ENCODE measurements at regions not wholly inside any gene's neighbourhood (a gene's known extent, or its start where the extent isn't known, plus 50 kb on each side); places are given as distances from the start of the nearest gene placed in this dataset.

- DNase-seq (ENCODE audit: missing footprints): no peak
- intact Hi-C loops (cut with DNase I): no loop called here
Observed at GRCh38 chr9:7921545-7922197, 122.1 kb upstream of the DMAC1 start.

DNA sequence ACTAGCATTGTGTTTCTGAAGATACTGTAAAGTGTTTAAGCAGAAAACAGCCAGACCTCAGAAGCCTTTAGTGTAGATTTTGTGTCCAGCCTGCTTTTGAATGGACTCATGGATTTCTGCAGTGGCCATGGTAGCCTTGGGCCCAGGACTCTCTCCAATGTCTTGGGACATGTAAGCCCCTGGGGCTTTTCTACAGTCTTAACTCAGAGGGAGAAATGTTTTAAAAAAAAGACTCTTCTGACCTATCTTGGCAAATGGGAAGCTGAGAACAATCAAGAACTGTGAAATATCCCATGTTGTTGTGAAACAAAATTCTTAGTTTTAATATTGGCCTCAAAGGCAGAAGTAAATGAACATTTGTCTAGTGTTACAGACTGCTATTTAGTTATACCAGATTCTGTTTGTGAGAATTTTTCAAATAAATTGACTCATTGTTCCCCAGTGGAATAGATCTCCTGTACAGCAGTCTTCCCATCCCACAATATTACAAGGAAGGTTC lies 112.5 kb upstream of the DMAC1 start:
- DNase-seq (ENCODE audit: missing footprints) (no peak), ATAC-seq (peak; percentile 62)
- intact Hi-C loops (cut with DNase I): no loop called here

More at GRCh38 chr9:7921545-7922197, 122.1 kb upstream of the DMAC1 start:
- no peak for ATAC-seq

- ATAC-seq: peak; percentile 72
- DNase-seq (ENCODE audit: missing footprints): no peak
- intact Hi-C loops (cut with DNase I): no loop called here
Observed at GRCh38 chr9:7910426-7911020, 110.9 kb upstream of the DMAC1 start.

DNA sequence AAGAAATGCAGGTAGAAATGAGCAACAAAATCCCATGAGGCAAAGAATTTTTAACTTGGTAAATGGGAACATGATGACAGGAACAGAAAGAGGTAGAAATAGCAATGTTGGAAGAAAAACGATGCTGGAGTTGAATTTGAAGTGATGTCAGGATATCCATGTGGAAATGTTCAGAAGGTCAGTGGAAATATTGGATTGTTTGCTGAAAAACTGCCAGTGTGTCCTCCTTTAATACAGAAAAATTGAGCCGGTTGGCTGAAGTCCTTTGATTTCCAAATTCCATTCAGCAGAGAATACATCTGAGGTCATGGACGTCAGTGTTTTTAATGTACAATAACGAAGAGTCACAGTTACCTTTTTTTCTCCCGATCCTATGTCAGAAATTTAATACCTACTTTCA lies 110.0 kb upstream of the DMAC1 start:
- peak; percentile 42 for ATAC-seq
- intact Hi-C loops (cut with DNase I): no loop called here
- DNase-seq (ENCODE audit: missing footprints): no peak

- no peak for DNase-seq (ENCODE audit: missing footprints)
- intact Hi-C loops (cut with DNase I): no loop called here
- ATAC-seq: no peak
Observed at GRCh38 chr9:7907551-7908337, 108.2 kb upstream of the DMAC1 start.

GRCh38 chr9:7906783-7907550 lies 107.4 kb upstream of the DMAC1 start:
- no peak for ATAC-seq
- intact Hi-C loops (cut with DNase I): no loop called here
- DNase-seq (ENCODE audit: missing footprints): no peak

GRCh38 chr9:7901621-7902020 lies 102.0 kb upstream of the DMAC1 start:
- intact Hi-C loops (cut with DNase I): no loop called here
- DNase-seq (ENCODE audit: missing footprints): no peak
- ATAC-seq: no peak

- intact Hi-C loops (cut with DNase I): no loop called here
- ATAC-seq (no peak), DNase-seq (ENCODE audit: missing footprints) (no peak)
Observed at GRCh38 chr9:7900541-7900940, 101.0 kb upstream of the DMAC1 start.

- ATAC-seq (no peak), DNase-seq (ENCODE audit: missing footprints) (no peak)
- intact Hi-C loops (cut with DNase I): no loop called here
Observed at GRCh38 chr9:7899753-7900152, 100.2 kb upstream of the DMAC1 start.

- intact Hi-C loops (cut with DNase I): no loop called here
- ATAC-seq (no peak), DNase-seq (ENCODE audit: missing footprints) (no peak)
Observed at GRCh38 chr9:7894231-7894630, 94.7 kb upstream of the DMAC1 start.

DNA sequence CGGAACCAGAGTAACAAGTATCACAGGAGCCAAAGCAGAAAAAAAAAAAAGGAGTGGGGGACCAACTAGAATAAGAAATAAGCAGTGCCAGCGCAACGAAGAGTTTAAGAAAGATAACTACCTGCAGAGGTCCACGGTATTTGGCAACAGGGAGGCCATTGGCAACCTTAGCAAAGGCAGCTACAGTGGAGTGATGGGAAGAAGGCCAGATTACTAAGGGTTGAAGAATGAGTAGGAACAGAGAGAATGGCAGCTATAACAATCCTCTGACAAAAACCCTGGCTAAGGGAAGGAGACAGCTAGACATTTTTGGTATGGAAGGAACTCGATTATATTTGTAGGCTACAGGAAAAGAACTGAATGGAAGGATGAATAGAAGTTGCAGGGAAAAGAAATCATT lies 93.4 kb upstream of the DMAC1 start:
- no peak for ATAC-seq
- no peak for DNase-seq (ENCODE audit: missing footprints)
- intact Hi-C loops (cut with DNase I): no loop called here

DNA sequence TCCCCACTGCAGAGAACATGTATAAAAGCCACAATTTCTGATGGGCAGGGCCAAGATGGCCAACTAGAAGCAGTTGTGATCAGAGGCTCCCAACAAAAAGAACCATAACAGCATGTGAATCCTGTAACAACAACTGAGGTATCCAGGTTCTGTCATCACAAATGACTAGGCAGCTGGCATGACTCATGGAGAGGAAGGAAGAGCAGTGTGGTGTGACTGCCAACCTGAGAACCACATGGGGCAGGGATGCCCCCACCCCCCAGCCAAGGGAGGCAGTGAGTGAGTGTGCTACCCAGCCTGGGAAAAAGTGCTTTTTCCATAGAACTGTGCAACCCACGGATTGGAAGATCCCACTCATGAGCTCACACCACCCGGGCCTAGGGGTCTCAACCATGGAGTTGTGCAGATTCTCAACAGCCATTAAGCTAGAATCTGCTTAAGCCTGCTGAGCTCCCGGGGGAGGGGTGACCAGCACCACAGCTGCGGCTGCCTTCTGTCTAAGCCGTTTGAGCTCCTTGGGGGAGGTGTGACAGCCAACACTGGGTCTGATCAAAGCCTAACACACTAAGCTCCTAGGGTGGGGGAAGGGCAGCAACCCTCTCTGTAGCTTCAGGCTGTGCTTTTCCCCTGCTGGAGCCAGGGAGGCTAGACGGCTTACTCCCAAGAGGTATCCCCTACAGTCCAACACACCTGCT lies 80.1 kb upstream of the DMAC1 start:
- DNase-seq (ENCODE audit: missing footprints): no peak
- ATAC-seq: no peak
- intact Hi-C loops (cut with DNase I): no loop called here

DNA sequence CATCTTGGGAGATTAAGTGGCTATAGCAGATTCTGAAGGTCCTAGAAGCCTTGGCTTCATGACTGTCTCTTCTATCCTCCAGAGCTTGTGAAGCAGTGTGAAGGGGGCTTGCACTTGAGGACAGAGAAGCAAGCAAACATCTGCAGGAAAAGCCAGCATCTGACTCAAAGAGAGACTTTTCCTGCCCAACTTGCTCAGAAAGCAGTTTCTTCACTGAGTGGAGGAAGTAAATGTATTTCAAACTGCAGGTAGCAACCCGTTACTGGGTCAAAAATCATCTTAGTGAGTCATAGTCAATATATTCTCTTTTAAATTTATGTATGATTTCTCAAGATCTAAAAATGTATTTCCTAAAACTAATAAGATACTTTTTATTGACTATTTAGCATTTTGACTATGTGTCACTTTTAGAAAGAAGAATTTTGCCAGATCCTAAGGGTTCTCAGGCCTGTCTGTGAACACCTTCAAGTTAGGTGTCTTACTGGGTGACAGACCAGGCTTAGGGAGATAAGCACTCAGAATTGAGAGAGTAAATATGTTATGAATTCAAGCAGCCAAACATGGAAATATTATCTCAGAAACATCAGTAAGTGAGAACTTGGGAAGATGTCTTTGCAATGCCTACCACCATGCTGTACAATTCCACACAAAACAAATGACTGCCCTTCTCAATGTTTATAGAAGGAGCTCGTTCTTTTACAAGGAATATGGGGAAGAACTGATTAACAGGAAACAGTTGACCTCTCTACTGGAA lies 72.6 kb upstream of the DMAC1 start:
- ATAC-seq (no peak), DNase-seq (ENCODE audit: missing footprints) (no peak)
- intact Hi-C loops (cut with DNase I): no loop called here

- intact Hi-C loops (cut with DNase I): no loop called here
Observed at GRCh38 chr9:7869340-7869739, 69.8 kb upstream of the DMAC1 start.

DNA sequence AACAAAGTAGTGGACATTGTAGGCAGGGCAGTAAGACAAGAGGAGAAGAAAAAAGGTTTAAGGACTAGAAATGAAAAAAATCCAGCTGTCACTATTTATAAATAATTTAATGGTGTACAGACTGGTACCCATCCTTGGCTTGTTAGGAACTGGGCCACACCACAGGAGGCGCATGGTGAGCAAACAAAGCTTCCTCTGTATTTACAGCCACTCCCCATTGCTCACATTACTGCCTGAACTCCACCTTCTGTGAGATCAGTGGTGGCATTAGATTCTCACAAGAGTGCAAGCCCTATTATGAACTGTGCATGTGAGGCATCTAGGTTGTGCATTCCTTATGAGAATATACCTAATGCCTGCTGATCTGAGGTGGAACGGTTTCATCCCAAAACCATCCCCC lies 62.6 kb upstream of the DMAC1 start:
- DNase-seq (ENCODE audit: missing footprints): no peak
- intact Hi-C loops (cut with DNase I): no loop called here
- ATAC-seq: no peak

More at GRCh38 chr9:7869340-7869739, 69.8 kb upstream of the DMAC1 start:
- DNase-seq (ENCODE audit: missing footprints): no peak
- ATAC-seq: no peak

DNA sequence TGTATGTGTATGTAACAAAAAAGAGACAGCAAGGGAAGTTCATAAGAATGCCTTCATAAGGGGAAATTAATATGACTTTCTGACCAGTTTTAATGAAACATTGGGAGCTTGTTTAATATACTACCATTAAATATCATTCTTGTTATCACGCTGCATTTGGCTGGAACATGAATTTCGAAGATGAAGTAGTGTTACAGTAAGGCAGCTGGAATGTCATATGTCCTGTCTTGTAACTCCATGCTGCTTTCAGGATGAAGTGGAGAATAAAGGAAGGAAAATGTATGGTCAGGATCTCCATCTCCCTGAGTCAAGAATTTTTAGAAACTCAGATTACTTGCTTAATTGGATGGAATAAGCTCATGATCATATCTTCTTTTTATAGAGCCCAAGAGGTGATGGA lies 61.5 kb upstream of the DMAC1 start:
- intact Hi-C loops (cut with DNase I): no loop called here
- ATAC-seq (no peak), DNase-seq (ENCODE audit: missing footprints) (no peak)

DNA sequence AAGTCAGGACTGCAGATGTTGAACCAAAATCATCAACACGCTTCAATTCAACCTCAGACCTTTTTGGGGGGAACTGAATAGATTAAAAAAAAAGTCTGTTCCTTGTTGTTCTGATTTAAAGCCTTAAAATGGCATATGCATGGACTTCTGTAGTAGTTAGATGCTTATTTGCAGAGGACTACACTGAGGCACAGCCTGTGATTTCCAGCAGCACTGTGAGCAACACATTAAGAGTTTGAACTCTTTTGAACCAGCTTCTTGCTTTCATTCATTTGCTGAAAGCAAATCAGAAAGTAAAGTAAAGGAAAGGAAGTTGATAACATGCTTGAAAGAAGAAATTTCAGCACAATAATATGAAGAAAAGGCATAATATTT lies 60.7 kb upstream of the DMAC1 start:
- ATAC-seq: no peak
- intact Hi-C loops (cut with DNase I): no loop called here
- DNase-seq (ENCODE audit: missing footprints): no peak

DNA sequence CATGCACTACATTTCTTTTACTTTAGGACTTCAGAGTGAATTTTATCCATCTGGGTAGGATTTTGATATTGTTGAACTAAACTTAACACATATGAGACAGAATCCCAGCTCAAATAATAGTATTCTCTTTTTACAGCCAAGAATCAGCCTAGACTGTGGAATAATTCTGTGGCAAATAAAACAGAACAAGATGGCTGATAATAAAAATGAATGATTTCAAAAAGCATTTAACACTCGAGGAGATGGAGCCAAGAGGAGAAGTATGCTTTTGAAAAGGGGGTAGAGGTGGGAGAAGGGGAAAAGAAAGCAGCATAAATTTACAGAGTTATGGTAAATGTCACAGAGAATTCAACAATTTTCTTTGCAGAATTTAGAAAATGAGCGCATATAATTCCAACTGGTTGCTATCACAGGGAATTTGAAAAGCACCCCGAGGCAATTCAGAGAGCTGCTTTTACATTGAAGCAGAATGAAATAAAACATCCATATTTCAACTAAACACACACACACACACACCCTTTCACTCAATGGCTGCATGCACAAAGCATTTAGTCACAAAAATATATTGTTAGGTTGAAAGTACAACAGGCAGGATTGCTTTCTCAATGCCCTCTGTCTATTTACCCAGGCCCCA lies 60.2 kb upstream of the DMAC1 start:
- intact Hi-C loops (cut with DNase I): no loop called here
- DNase-seq (ENCODE audit: missing footprints) (no peak), ATAC-seq (no peak)

Measured in Right ventricle myocardium inferior (tissue), 1 donor.